ENCODE measurements at regions not wholly inside any gene's neighbourhood (a gene's known extent, or its start where the extent isn't known, plus 50 kb on each side); places are given as distances from the start of the nearest gene placed in this dataset.

GRCh38 chr1:198809247-198809646 lies 170.4 kb downstream of the PTPRC start:
- no peaks in the 10 kb centered on the region for H3K27me3 ChIP-seq (ENCODE audit: low read depth, low read length)
- no peak overlapping the region for H3K27ac ChIP-seq (ENCODE audit: low read length)
- no peak overlapping the region for H3K4me2 ChIP-seq (ENCODE audit: low read length)
- no peaks in the 10 kb centered on the region for H4K20me1 ChIP-seq (ENCODE audit: insufficient read depth, low read length)
- H3K4me3 ChIP-seq (ENCODE audit: low read length) = no peak overlapping the region
- H3K36me3 ChIP-seq (replicated peaks; ENCODE audit: low read depth, low read length) = no peaks in the 10 kb centered on the region
- TF ChIP-seq, protein P1, sequence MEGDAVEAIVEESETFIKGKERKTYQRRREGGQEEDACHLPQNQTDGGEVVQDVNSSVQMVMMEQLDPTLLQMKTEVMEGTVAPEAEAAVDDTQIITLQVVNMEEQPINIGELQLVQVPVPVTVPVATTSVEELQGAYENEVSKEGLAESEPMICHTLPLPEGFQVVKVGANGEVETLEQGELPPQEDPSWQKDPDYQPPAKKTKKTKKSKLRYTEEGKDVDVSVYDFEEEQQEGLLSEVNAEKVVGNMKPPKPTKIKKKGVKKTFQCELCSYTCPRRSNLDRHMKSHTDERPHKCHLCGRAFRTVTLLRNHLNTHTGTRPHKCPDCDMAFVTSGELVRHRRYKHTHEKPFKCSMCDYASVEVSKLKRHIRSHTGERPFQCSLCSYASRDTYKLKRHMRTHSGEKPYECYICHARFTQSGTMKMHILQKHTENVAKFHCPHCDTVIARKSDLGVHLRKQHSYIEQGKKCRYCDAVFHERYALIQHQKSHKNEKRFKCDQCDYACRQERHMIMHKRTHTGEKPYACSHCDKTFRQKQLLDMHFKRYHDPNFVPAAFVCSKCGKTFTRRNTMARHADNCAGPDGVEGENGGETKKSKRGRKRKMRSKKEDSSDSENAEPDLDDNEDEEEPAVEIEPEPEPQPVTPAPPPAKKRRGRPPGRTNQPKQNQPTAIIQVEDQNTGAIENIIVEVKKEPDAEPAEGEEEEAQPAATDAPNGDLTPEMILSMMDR (IDR thresholded peaks at IDR 0.05; ENCODE audit: low read depth, low read length) = no peak
- TF ChIP-seq EZH2phosphoT487 (IDR thresholded peaks at IDR 0.05; ENCODE audit: low read depth) = no peak
- no peak overlapping the region for H2AFZ ChIP-seq (ENCODE audit: low read depth, low read length)
- H3K9me3 ChIP-seq (ENCODE audit: insufficient read depth, low read length) = no peaks in the 10 kb centered on the region
- H3K79me2 ChIP-seq (ENCODE audit: low read length) = no peaks in the 10 kb centered on the region
- H3K9ac ChIP-seq (ENCODE audit: low read length) = no peak overlapping the region
- no peaks in the 10 kb centered on the region for H3K4me1 ChIP-seq (ENCODE audit: low read length)

GRCh38 chr1:198811449-198811848 lies 172.6 kb downstream of the PTPRC start:
- Histone ChIP-seq H2AFZ (ENCODE audit: low read depth, low read length) (no peak overlapping the region), H3K27ac (ENCODE audit: low read length) (no peak overlapping the region), H3K4me1 (ENCODE audit: low read length) (no peaks in the 10 kb centered on the region), H3K9ac (ENCODE audit: low read length) (no peak overlapping the region), H3K9me3 (ENCODE audit: insufficient read depth, low read length) (no peaks in the 10 kb centered on the region), H3K4me2 (ENCODE audit: low read length) (no peak overlapping the region), H3K4me3 (ENCODE audit: low read length) (no peak overlapping the region), H3K79me2 (ENCODE audit: low read length) (no peaks in the 10 kb centered on the region), H3K27me3 (ENCODE audit: low read depth, low read length) (no peaks in the 10 kb centered on the region), H3K36me3 (replicated peaks; ENCODE audit: low read depth, low read length) (no peaks in the 10 kb centered on the region), H4K20me1 (ENCODE audit: insufficient read depth, low read length) (no peaks in the 10 kb centered on the region)
- no peak for TF ChIP-seq EZH2phosphoT487 (IDR thresholded peaks at IDR 0.05; ENCODE audit: low read depth)
- TF ChIP-seq, protein P1 (IDR thresholded peaks at IDR 0.05; ENCODE audit: low read depth, low read length) = no peak

- H3K4me1 ChIP-seq (ENCODE audit: low read length) = no peaks in the 10 kb centered on the region
- no peaks in the 10 kb centered on the region for H3K27me3 ChIP-seq (ENCODE audit: low read depth, low read length)
- H3K27ac ChIP-seq (ENCODE audit: low read length) = no peak overlapping the region
- H3K9ac ChIP-seq (ENCODE audit: low read length) = no peak overlapping the region
- H3K79me2 ChIP-seq (ENCODE audit: low read length) = no peaks in the 10 kb centered on the region
- no peaks in the 10 kb centered on the region for H4K20me1 ChIP-seq (ENCODE audit: insufficient read depth, low read length)
- H3K9me3 ChIP-seq (ENCODE audit: insufficient read depth, low read length) = no peaks in the 10 kb centered on the region
- H3K4me3 ChIP-seq (ENCODE audit: low read length) = no peak overlapping the region
- TF ChIP-seq, protein P1 (IDR thresholded peaks at IDR 0.05; ENCODE audit: low read depth, low read length) = no peak
- no peak for TF ChIP-seq EZH2phosphoT487 (IDR thresholded peaks at IDR 0.05; ENCODE audit: low read depth)
- H2AFZ ChIP-seq (ENCODE audit: low read depth, low read length) = no peak overlapping the region
- no peaks in the 10 kb centered on the region for H3K36me3 ChIP-seq (replicated peaks; ENCODE audit: low read depth, low read length)
- no peak overlapping the region for H3K4me2 ChIP-seq (ENCODE audit: low read length)
These were observed 184.8 kb downstream of the PTPRC start for GRCh38 chr1:198823626-198824025.

- Histone ChIP-seq H4K20me1 (ENCODE audit: insufficient read depth, low read length) (no peaks in the 10 kb centered on the region), H3K36me3 (replicated peaks; ENCODE audit: low read depth, low read length) (no peaks in the 10 kb centered on the region), H3K27me3 (ENCODE audit: low read depth, low read length) (no peaks in the 10 kb centered on the region), H3K4me1 (ENCODE audit: low read length) (peaks cover 2% of the 10 kb centered on the region; the same call in 1 of the 2 replicates), H3K27ac (ENCODE audit: low read length) (no peak overlapping the region), H3K9ac (ENCODE audit: low read length) (no peak overlapping the region), H3K4me2 (ENCODE audit: low read length) (no peak overlapping the region), H3K4me3 (ENCODE audit: low read length) (no peak overlapping the region), H3K79me2 (ENCODE audit: low read length) (no peaks in the 10 kb centered on the region), H3K9me3 (ENCODE audit: insufficient read depth, low read length) (no peaks in the 10 kb centered on the region), H2AFZ (ENCODE audit: low read depth, low read length) (no peak overlapping the region)
- TF ChIP-seq, protein P1 (IDR thresholded peaks at IDR 0.05; ENCODE audit: low read depth, low read length) = no peak
- TF ChIP-seq EZH2phosphoT487 (IDR thresholded peaks at IDR 0.05; ENCODE audit: low read depth) = no peak
These were observed 186.4 kb downstream of the PTPRC start for GRCh38 chr1:198825254-198825653.

Data from OCI-LY3 (cell line).